Body of pancreas (tissue), 4 donors: ENCODE measurements at regions not wholly inside any gene's neighbourhood (a gene's known extent, or its start where the extent isn't known, plus 50 kb on each side); places are given as distances from the start of the nearest gene placed in this dataset.

Experiments
- ATAC-seq: fragments of 150-250 bp; one replicate; pipeline ENCODE4 v1.9.1; 2016
- DNase-seq, 4 donors: peaks; one replicate each; pipeline ENCODE4 v3.0.0-alpha.2; 2019
- H3K27ac ChIP-seq, 4 donors: fragments of 200-600 bp; sonication (generic); 1 replicate in 3 of 4; 2 replicates in 1 of 4; pipeline versions ENCODE4 v1.5.1 to v1.6.1; 2016 to 2019; ENCODE audit warnings: mild to moderate bottlenecking in 1 of 4, mixed read lengths in 1 of 4, moderate library complexity in 1 of 4
- H3K27me3 ChIP-seq, 2 donors: fragments of 200-600 bp; sonication (generic); one replicate each; pipeline ENCODE4 v1.6.0; 2016; ENCODE audit warnings: mild to moderate bottlenecking in 1 of 2
- H3K36me3 ChIP-seq, 2 donors: fragments of 200-600 bp; sonication (generic); replicated peaks in 1 of 2; 2 replicates each; pipeline ENCODE4 v1.5.1; 2016; ENCODE audit warnings: low read depth in 2 of 2; ENCODE audit not compliant: insufficient read depth in 1 of 2
- H3K4me1 ChIP-seq: fragments of 200-600 bp; sonication (generic); one replicate; pipeline ENCODE4 v1.6.0; 2016
- H3K4me3 ChIP-seq, 2 donors: fragments of 200-600 bp; sonication (generic); 1 replicate in 1 of 2; 2 replicates in 1 of 2; pipeline ENCODE4 v1.5.1; 2016 to 2019
- H3K9me3 ChIP-seq, 3 donors: fragments of 200-600 bp; sonication (generic); 1 replicate in 2 of 3; 2 replicates in 1 of 3; pipeline ENCODE4 v1.5.1; 2016
- CTCF ChIP-seq, 7 experiments: fragments of 450-650 bp in 4 of 7; fragments of 200-600 bp in 3 of 7; sonication (generic) in 3 of 7; IDR thresholded peaks; one replicate each; pipeline ENCODE4 v1.5.1; 2016 to 2019; ENCODE audit warnings: antibody characterized with exemption in 7 of 7
- POLR2A ChIP-seq, 3 donors: fragments of 450-650 bp; IDR thresholded peaks; one replicate each; pipeline ENCODE4 v1.6.1; 2016; ENCODE audit warnings: antibody characterized with exemption in 3 of 3, mild to moderate bottlenecking in 2 of 3
- WGBS, 2 donors: methylation state at CpG; one replicate each; pipeline ENCODE4 v1.1.5; 2017; 5-methylcytosine and 5-hydroxymethylcytosine counted together
- intact Hi-C: fragments of 100-400 bp; cut with DNase I; formaldehyde crosslinking; loops from one replicate; pipeline ENCODE4 v1.15.1; 2023

- peak overlapping the region in 3 of 4 donors; percentile 59 to 72 (median 71) for H3K27ac ChIP-seq
- H3K36me3 ChIP-seq, result no peaks in the 10 kb centered on the region
- peaks cover 64% of the 10 kb centered on the region for H3K4me1 ChIP-seq
- no peak for DNase-seq
- H3K4me3 ChIP-seq, result no peak overlapping the region
- H3K9me3 ChIP-seq, result no peaks in the 10 kb centered on the region
- TF ChIP-seq CTCF (IDR thresholded peaks at IDR 0.05), result no peak
- no peak for TF ChIP-seq POLR2A (IDR thresholded peaks at IDR 0.05)
- peak; percentile 58 for ATAC-seq
- no peaks in the 10 kb centered on the region for H3K27me3 ChIP-seq
- intact Hi-C loops, result no loop called here
- WGBS, 2 donors, result 19 to 27% methylated on average over 2 of the region's 2 CpGs
Observed at GRCh38 chr21:15159382-15160020, 94.7 kb upstream of the NRIP1 start.

- DNase-seq (peak in 2 of 4 donors; percentile 15 to 45), ATAC-seq (peak; percentile 87)
- Histone ChIP-seq H3K4me1 (peaks cover 61% of the 10 kb centered on the region), H3K4me3 (no peak overlapping the region), H3K36me3 (no peaks in the 10 kb centered on the region), H3K27me3 (no peaks in the 10 kb centered on the region), H3K9me3 (no peaks in the 10 kb centered on the region), H3K27ac (peak overlapping the region; percentile 19 to 72 (median 68))
- WGBS, 2 donors, result 38 to 42% methylated on average over 1 of the region's 1 CpG
- TF ChIP-seq POLR2A (IDR thresholded peaks at IDR 0.05) (no peak), CTCF (IDR thresholded peaks at IDR 0.05) (no peak)
- intact Hi-C loops, result no loop called here
Observed at GRCh38 chr21:15160136-15160535, 95.3 kb upstream of the NRIP1 start.

GRCh38 chr21:15162921-15163320 lies 98.1 kb upstream of the NRIP1 start:
- Histone ChIP-seq H3K9me3 (no peaks in the 10 kb centered on the region), H3K4me3 (no peak overlapping the region), H3K36me3 (no peaks in the 10 kb centered on the region), H3K27ac (no peak overlapping the region), H3K27me3 (no peaks in the 10 kb centered on the region), H3K4me1 (peaks cover 55% of the 10 kb centered on the region)
- 97 to 100% methylated on average over 2 of the region's 2 CpGs for WGBS, 2 donors
- TF ChIP-seq POLR2A (IDR thresholded peaks at IDR 0.05) (no peak), CTCF (IDR thresholded peaks at IDR 0.05) (no peak)
- ATAC-seq (no peak), DNase-seq (no peak)
- intact Hi-C loops, result no loop called here

GRCh38 chr21:15164273-15164672 lies 99.5 kb upstream of the NRIP1 start:
- no peak for DNase-seq
- H3K4me1 ChIP-seq, result peaks cover 42% of the 10 kb centered on the region
- intact Hi-C loops, result no loop called here

More at GRCh38 chr21:15164273-15164672, 99.5 kb upstream of the NRIP1 start:
- no peak for ATAC-seq
- TF ChIP-seq CTCF (IDR thresholded peaks at IDR 0.05), result no peak
- no peak for TF ChIP-seq POLR2A (IDR thresholded peaks at IDR 0.05)
- Histone ChIP-seq H3K27me3 (no peaks in the 10 kb centered on the region), H3K36me3 (no peaks in the 10 kb centered on the region), H3K9me3 (no peaks in the 10 kb centered on the region), H3K4me3 (no peak overlapping the region), H3K27ac (no peak overlapping the region)
- WGBS, 2 donors, result 87 to 93% methylated on average over 9 of the region's 9 CpGs
